ENCODE measurements at regions not wholly inside any gene's neighbourhood (a gene's known extent, or its start where the extent isn't known, plus 50 kb on each side); places are given as distances from the start of the nearest gene placed in this dataset.

GRCh38 chr1:220380885-220381284 is 108.6 kb upstream of the RAB3GAP2 start:
- Histone ChIP-seq H3K4me3 (replicated peaks; ENCODE audit: insufficient read depth, low read length) (no peak overlapping the region), H3K27me3 (ENCODE audit: insufficient read depth, poor library complexity, severe bottlenecking) (no peaks in the 10 kb centered on the region), H3K27ac (replicated peaks) (no peak overlapping the region)
- no peak for TF ChIP-seq CTCF (IDR thresholded peaks at IDR 0.05; ENCODE audit: insufficient read depth, low read length)
- no peak for TF ChIP-seq SPI1 (IDR thresholded peaks at IDR 0.05; ENCODE audit: borderline replicate concordance, low read depth)
- TF ChIP-seq GABPA (IDR thresholded peaks at IDR 0.05; ENCODE audit: low read depth): no peak
- TF ChIP-seq REST (IDR thresholded peaks at IDR 0.05; ENCODE audit: insufficient replicate concordance, low read depth): no peak
- TF ChIP-seq POLR2AphosphoS5 (IDR thresholded peaks at IDR 0.05; ENCODE audit: low read depth): no peak
- DNase-seq (ENCODE audit: low read depth in 1 of 2, low spot score in 1 of 2): no peak

GRCh38 chr1:220378571-220379302 is 106.5 kb upstream of the RAB3GAP2 start:
- no peak overlapping the region for H3K4me3 ChIP-seq (replicated peaks; ENCODE audit: insufficient read depth, low read length)
- TF ChIP-seq POLR2AphosphoS5 (IDR thresholded peaks at IDR 0.05; ENCODE audit: low read depth): no peak
- no peak for TF ChIP-seq SPI1 (IDR thresholded peaks at IDR 0.05; ENCODE audit: borderline replicate concordance, low read depth)
- TF ChIP-seq CTCF (IDR thresholded peaks at IDR 0.05; ENCODE audit: insufficient read depth, low read length): no peak
- no peak for TF ChIP-seq REST (IDR thresholded peaks at IDR 0.05; ENCODE audit: insufficient replicate concordance, low read depth)
- no peak for TF ChIP-seq GABPA (IDR thresholded peaks at IDR 0.05; ENCODE audit: low read depth)

DNA sequence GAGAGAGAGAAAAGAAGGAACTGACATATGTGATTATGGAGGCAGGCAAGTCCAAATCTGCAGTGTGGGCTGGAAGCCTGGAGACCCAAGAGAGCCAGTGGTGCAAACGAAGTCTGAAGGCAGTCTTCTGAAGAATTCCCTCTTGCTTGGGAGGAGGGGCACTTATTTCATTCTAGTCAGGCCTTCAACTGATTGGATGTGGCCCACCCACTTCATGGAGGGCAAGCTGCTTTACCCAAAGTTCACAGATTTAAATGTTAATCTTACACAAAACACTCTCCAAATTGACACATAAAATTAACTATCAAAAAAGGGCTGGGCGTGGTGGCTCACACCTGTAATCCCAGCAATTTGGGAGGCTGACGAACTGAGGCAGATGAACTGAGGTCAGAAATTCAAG is 103.5 kb upstream of the RAB3GAP2 start:
- TF ChIP-seq REST (IDR thresholded peaks at IDR 0.05; ENCODE audit: insufficient replicate concordance, low read depth) (no peak), GABPA (IDR thresholded peaks at IDR 0.05; ENCODE audit: low read depth) (no peak), SPI1 (IDR thresholded peaks at IDR 0.05; ENCODE audit: borderline replicate concordance, low read depth) (no peak), CTCF (IDR thresholded peaks at IDR 0.05; ENCODE audit: insufficient read depth, low read length) (no peak), POLR2AphosphoS5 (IDR thresholded peaks at IDR 0.05; ENCODE audit: low read depth) (no peak)
- no peak for DNase-seq (ENCODE audit: low read depth in 1 of 2, low spot score in 1 of 2)
- Histone ChIP-seq H3K27me3 (ENCODE audit: insufficient read depth, poor library complexity, severe bottlenecking) (no peaks in the 10 kb centered on the region), H3K27ac (replicated peaks) (no peak overlapping the region), H3K4me3 (replicated peaks; ENCODE audit: insufficient read depth, low read length) (no peak overlapping the region)

More at GRCh38 chr1:220378571-220379302, 106.5 kb upstream of the RAB3GAP2 start:
- no peak for DNase-seq (ENCODE audit: low read depth in 1 of 2, low spot score in 1 of 2)
- no peak overlapping the region for H3K27ac ChIP-seq (replicated peaks)
- H3K27me3 ChIP-seq (ENCODE audit: insufficient read depth, poor library complexity, severe bottlenecking): no peaks in the 10 kb centered on the region
